Neural crest cell (in vitro differentiated cells): ENCODE measurements at regions not wholly inside any gene's neighbourhood (a gene's known extent, or its start where the extent isn't known, plus 50 kb on each side); places are given as distances from the start of the nearest gene placed in this dataset.

Experiments used
- DNase-seq: peaks from one replicate; pipeline ENCODE4 v3.0.0; 2021; ENCODE audit warnings: low read depth, mixed read lengths, low spot score
- H3K27ac Mint-ChIP-seq: one replicate; pipeline ENCODE4 v1.8.0; 2021; ENCODE audit warnings: mild to moderate bottlenecking, mixed read lengths; ENCODE audit not compliant: unreplicated experiment
- H3K27me3 Mint-ChIP-seq: 2 replicates; pipeline ENCODE4 v1.8.0; 2021; ENCODE audit warnings: low read depth, mild to moderate bottlenecking, mixed read lengths
- H3K36me3 Mint-ChIP-seq: 2 replicates; pipeline ENCODE4 v1.8.0; 2021; ENCODE audit warnings: low read depth, mild to moderate bottlenecking, mixed read lengths
- H3K4me1 Mint-ChIP-seq: 2 replicates; pipeline ENCODE4 v1.8.0; 2021; ENCODE audit warnings: mixed read lengths
- H3K4me3 Mint-ChIP-seq: one replicate; pipeline ENCODE4 v1.8.0; 2021; ENCODE audit warnings: mild to moderate bottlenecking, mixed read lengths
- H3K9me3 Mint-ChIP-seq: 2 replicates; pipeline ENCODE4 v1.8.0; 2021; ENCODE audit warnings: mixed read lengths
- TF ChIP-seq, protein P1 (sequence below): fragments of 200-600 bp; sonication (generic); conservative IDR thresholded peaks from 2 replicates; pipeline ENCODE4 v1.5.0; 2021; ENCODE audit warnings: antibody characterized with exemption, mild to moderate bottlenecking

DNA sequence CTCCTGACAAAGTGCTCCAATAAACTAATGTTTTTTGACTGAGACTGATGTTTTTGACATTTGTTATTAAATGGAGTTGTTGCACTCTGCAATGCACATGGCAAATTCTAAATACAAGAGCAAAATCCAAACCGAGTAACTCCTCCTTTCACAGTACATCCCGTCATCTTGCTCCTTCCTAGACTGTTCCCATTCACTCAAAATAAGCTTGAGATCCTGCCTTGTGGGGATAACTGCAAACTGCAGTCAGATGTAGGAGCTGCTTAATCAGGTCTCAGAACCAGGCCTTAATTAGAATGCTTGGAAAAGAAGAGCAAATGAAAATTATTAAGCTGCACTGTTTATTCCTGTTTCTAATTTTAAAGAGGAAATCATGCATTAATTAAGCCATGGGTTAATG is 134.8 kb upstream of the SPRY2 start:
- H3K9me3 Mint-ChIP-seq: peaks cover 3% of the 10 kb centered on the region
- no peaks in the 10 kb centered on the region for H3K27me3 Mint-ChIP-seq
- DNase-seq: no peak
- no peaks in the 10 kb centered on the region for H3K36me3 Mint-ChIP-seq
- peaks cover 16% of the 10 kb centered on the region for H3K4me1 Mint-ChIP-seq
- TF ChIP-seq, protein P1, sequence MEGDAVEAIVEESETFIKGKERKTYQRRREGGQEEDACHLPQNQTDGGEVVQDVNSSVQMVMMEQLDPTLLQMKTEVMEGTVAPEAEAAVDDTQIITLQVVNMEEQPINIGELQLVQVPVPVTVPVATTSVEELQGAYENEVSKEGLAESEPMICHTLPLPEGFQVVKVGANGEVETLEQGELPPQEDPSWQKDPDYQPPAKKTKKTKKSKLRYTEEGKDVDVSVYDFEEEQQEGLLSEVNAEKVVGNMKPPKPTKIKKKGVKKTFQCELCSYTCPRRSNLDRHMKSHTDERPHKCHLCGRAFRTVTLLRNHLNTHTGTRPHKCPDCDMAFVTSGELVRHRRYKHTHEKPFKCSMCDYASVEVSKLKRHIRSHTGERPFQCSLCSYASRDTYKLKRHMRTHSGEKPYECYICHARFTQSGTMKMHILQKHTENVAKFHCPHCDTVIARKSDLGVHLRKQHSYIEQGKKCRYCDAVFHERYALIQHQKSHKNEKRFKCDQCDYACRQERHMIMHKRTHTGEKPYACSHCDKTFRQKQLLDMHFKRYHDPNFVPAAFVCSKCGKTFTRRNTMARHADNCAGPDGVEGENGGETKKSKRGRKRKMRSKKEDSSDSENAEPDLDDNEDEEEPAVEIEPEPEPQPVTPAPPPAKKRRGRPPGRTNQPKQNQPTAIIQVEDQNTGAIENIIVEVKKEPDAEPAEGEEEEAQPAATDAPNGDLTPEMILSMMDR: no peak
- H3K27ac Mint-ChIP-seq: no peak overlapping the region
- no peak overlapping the region for H3K4me3 Mint-ChIP-seq

DNA sequence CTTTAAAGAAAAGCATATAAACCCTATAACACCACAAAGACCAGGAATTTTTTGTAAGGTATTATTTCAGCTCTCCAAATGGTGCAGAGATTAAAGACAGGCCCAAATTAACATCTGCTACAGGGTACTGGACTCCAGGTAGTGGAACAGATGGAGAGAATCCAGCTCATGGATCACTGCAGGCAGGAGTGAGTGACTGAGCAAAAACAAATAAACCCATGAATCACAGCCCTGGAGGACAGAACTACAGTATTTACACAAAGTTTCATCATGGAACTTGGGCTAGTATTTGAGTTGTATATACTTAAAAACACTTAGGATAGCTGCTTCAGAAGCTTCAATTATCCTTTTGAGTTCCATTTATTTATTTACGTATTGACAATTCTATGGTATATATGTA is 132.8 kb upstream of the SPRY2 start:
- no peak for DNase-seq
- H3K4me1 Mint-ChIP-seq: peaks cover 37% of the 10 kb centered on the region

GRCh38 chr13:80469853-80470381 is 129.0 kb upstream of the SPRY2 start:
- DNase-seq: no peak
- H3K9me3 Mint-ChIP-seq: no peaks in the 10 kb centered on the region
- H3K27me3 Mint-ChIP-seq: no peaks in the 10 kb centered on the region
- peak overlapping the region; percentile 73 for H3K27ac Mint-ChIP-seq
- peaks cover 5% of the 10 kb centered on the region for H3K36me3 Mint-ChIP-seq
- peaks cover 35% of the 10 kb centered on the region for H3K4me1 Mint-ChIP-seq
- no peak overlapping the region for H3K4me3 Mint-ChIP-seq
- TF ChIP-seq, protein P1: no peak

More for the DNA sequence above, 132.8 kb upstream of the SPRY2 start:
- H3K27ac Mint-ChIP-seq: no peak overlapping the region
- no peaks in the 10 kb centered on the region for H3K27me3 Mint-ChIP-seq
- H3K36me3 Mint-ChIP-seq: no peaks in the 10 kb centered on the region
- no peak overlapping the region for H3K4me3 Mint-ChIP-seq
- TF ChIP-seq, protein P1: no peak
- no peaks in the 10 kb centered on the region for H3K9me3 Mint-ChIP-seq

GRCh38 chr13:80469105-80469852 is 128.4 kb upstream of the SPRY2 start:
- Mint-ChIP-seq H3K27me3 (no peaks in the 10 kb centered on the region), H3K4me3 (no peak overlapping the region), H3K36me3 (peaks cover 5% of the 10 kb centered on the region), H3K9me3 (no peaks in the 10 kb centered on the region), H3K4me1 (peaks cover 35% of the 10 kb centered on the region), H3K27ac (peak overlapping the region; percentile 78)
- DNase-seq: no peak
- TF ChIP-seq, protein P1: no peak

GRCh38 chr13:80465321-80465720 is 124.4 kb upstream of the SPRY2 start:
- TF ChIP-seq, protein P1: no peak
- H3K4me3 Mint-ChIP-seq: no peak overlapping the region
- peaks cover 5% of the 10 kb centered on the region for H3K36me3 Mint-ChIP-seq
- H3K27ac Mint-ChIP-seq: no peak overlapping the region
- peaks cover 23% of the 10 kb centered on the region for H3K4me1 Mint-ChIP-seq
- DNase-seq: no peak
- no peaks in the 10 kb centered on the region for H3K27me3 Mint-ChIP-seq
- H3K9me3 Mint-ChIP-seq: no peaks in the 10 kb centered on the region
